HepG2 (cell line): ENCODE measurements at regions not wholly inside any gene's neighbourhood (a gene's known extent, or its start where the extent isn't known, plus 50 kb on each side); places are given as distances from the start of the nearest gene placed in this dataset.

Source experiments
- CREB1 ChIP-seq, 2 experiments: fragments of 450-650 bp in 1 of 2; IDR thresholded peaks; 2 replicates each; pipeline ENCODE4 v1.6.1; 2016 to 2017; ENCODE audit warnings: control low read depth in 1 of 2, mild to moderate bottlenecking in 1 of 2, missing compliant biosample characterization in 1 of 2, missing genetic modification characterization in 1 of 2
- GABPA ChIP-seq, 2 experiments: IDR thresholded peaks; 2 replicates each; pipeline ENCODE4 v1.6.1; 2011 to 2016; ENCODE audit warnings: low read depth in 2 of 2, low read length in 1 of 2, missing biosample characterization in 1 of 2, missing genetic modification characterization in 1 of 2
- KMT2A ChIP-seq: sonication (generic); formaldehyde crosslinking; IDR thresholded peaks from 2 replicates; pipeline ENCODE4 v1.4.0; 2020; ENCODE audit warnings: missing genetic modification reagents
- NFE2 ChIP-seq: sonication (generic); formaldehyde crosslinking; IDR thresholded peaks from 2 replicates; pipeline ENCODE4 v1.4.0; 2020; ENCODE audit warnings: missing genetic modification reagents
- PHF8 ChIP-seq: sonication (generic); formaldehyde crosslinking; IDR thresholded peaks from 2 replicates; pipeline ENCODE4 v1.5.0; 2020; ENCODE audit warnings: missing genetic modification reagents
- POLR2AphosphoS5 ChIP-seq: IDR thresholded peaks from 2 replicates; pipeline ENCODE4 v1.6.1; 2012; ENCODE audit warnings: low read depth, low read length
- TAF1 ChIP-seq: sonication (generic); formaldehyde crosslinking; IDR thresholded peaks from 2 replicates; pipeline ENCODE4 v1.4.0; 2020; ENCODE audit warnings: missing genetic modification reagents
- TARDBP ChIP-seq: sonication (generic); formaldehyde crosslinking; IDR thresholded peaks from 2 replicates; pipeline ENCODE4 v1.8.0; 2022; ENCODE audit warnings: mild to moderate bottlenecking, missing genetic modification reagents

DNA sequence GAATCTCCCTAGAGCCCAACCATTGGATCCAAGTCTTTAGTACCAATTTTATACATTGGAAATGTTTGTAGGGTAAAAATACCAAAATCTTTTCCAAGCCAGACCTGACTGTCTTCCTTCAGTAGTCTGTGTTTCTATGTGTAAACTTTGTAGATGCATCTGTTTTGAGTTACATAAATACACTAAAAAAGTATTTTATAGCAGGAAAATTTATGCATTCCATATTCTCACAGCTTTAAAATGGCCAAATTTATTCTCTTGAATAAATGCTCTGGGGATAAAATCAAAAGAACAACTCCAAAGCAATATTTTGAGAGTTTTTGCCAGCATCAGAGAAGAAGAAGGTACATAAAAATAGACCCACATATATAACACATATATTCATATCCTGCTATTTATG, 377.4 kb downstream of the PPP3CA start:
- TF ChIP-seq KMT2A (CRISPR knock-in tag) (no peak), PHF8 (no peak), CREB1 (IDR thresholded peaks at IDR 0.05) (no peak), CREB1 (CRISPR knock-in tag; IDR thresholded peaks at IDR 0.05) (no peak), NFE2 (CRISPR knock-in tag) (no peak), GABPA (IDR thresholded peaks at IDR 0.05; ENCODE audit: low read depth, low read length) (no peak), GABPA (CRISPR knock-in tag; IDR thresholded peaks at IDR 0.05; ENCODE audit: low read depth) (no peak), POLR2AphosphoS5 (no peak), TARDBP (CRISPR knock-in tag) (no peak), TAF1 (CRISPR knock-in tag) (no peak)
